ENCODE measurements at regions not wholly inside any gene's neighbourhood (a gene's known extent, or its start where the extent isn't known, plus 50 kb on each side); places are given as distances from the start of the nearest gene placed in this dataset.

- H2AFZ ChIP-seq (ENCODE audit: control insufficient read depth, low read depth, low read length): no peak overlapping the region
- ChIA-PET RAD21 (ENCODE audit: unreplicated experiment) (no interaction called here), POLR2A (no interaction called here), CTCF (no interaction called here), SMC1A (ENCODE audit: uncharacterized antibody, unreplicated experiment) (interaction anchor here (1.4 kb wide), 1 partner anchor 9 kb away, joined by 4 read pairs; no protein-coding TSS in a partner anchor)
- H3K27ac ChIP-seq (ENCODE audit: control insufficient read depth, insufficient read depth): no peak overlapping the region
- no peaks in the 10 kb centered on the region for H3K9me3 ChIP-seq (replicated peaks; ENCODE audit: control insufficient read depth, insufficient read depth, low read length)
- TF ChIP-seq PAX8 (IDR thresholded peaks at IDR 0.05): no peak
- no peak for TF ChIP-seq CREM (IDR thresholded peaks at IDR 0.05; ENCODE audit: low read depth)
- TF ChIP-seq TCF3 (IDR thresholded peaks at IDR 0.05; ENCODE audit: borderline replicate concordance, insufficient read depth, low read depth, low read length): no peak
- no peak for TF ChIP-seq GABPA (IDR thresholded peaks at IDR 0.05; ENCODE audit: low read depth)
- no peak for TF ChIP-seq MYB (IDR thresholded peaks at IDR 0.05; ENCODE audit: borderline replicate concordance, low read depth, low read length)
- no peak for TF ChIP-seq EGR1 (IDR thresholded peaks at IDR 0.05; ENCODE audit: borderline replicate concordance in 1 of 2, low read depth in 2 of 2, low read length in 2 of 2)
- no peak for TF ChIP-seq ASH2L (IDR thresholded peaks at IDR 0.05; ENCODE audit: borderline replicate concordance, low read depth)
- TF ChIP-seq CTCF (IDR thresholded peaks at IDR 0.05 in 2 of 3, conservative IDR thresholded peaks at IDR 0.05 in 1 of 3; ENCODE audit: control insufficient read depth in 2 of 3, extremely low read depth in 1 of 3, insufficient read depth in 1 of 3, low read depth in 3 of 3, low read length in 3 of 3): no peak
- TF ChIP-seq RAD51 (IDR thresholded peaks at IDR 0.05): no peak
- no peak for TF ChIP-seq JUND (IDR thresholded peaks at IDR 0.05; ENCODE audit: low read depth, low read length)
- no peak for TF ChIP-seq KAT2A (conservative IDR thresholded peaks at IDR 0.05; ENCODE audit: control insufficient read depth, low read depth, low read length)
- no peak for TF ChIP-seq CHD4 (IDR thresholded peaks at IDR 0.05)
- no peak overlapping the region for H3K4me2 ChIP-seq (ENCODE audit: control insufficient read depth, insufficient read depth)
- DNase-seq (ENCODE audit: low read depth, low spot score) (no peak), FAIRE-seq (no peak), ATAC-seq (no peak)
- no peaks in the 10 kb centered on the region for H3K4me1 ChIP-seq (ENCODE audit: control insufficient read depth, insufficient read depth, low read length)
- WGBS (ENCODE audit: insufficient coverage, insufficient replicate concordance, low lambda C conversion rate, missing lambda C conversion rate): 44% methylated on average over 4 of the region's 4 CpGs
- BruUV-seq (replicated peaks): no TSS peak
- H3K9ac ChIP-seq (ENCODE audit: control insufficient read depth, insufficient read depth, low read length): no peak overlapping the region
- in situ Hi-C loops (cut with MboI) (no loop called here), intact Hi-C loops (cut with micrococcal nuclease; ENCODE audit: unreplicated experiment) (no loop called here)
- no peaks in the 10 kb centered on the region for H3K36me3 ChIP-seq (ENCODE audit: control insufficient read depth in 2 of 2, insufficient read depth in 2 of 2, low read length in 1 of 2)
- no peaks in the 10 kb centered on the region for H3K27me3 ChIP-seq (replicated peaks in 1 of 2; ENCODE audit: control insufficient read depth in 2 of 2, insufficient read depth in 2 of 2, low read length in 1 of 2)
- H3K79me2 ChIP-seq (ENCODE audit: control insufficient read depth, insufficient read depth, low read length): no peaks in the 10 kb centered on the region
- no peak overlapping the region for H3K4me3 ChIP-seq
- no peaks in the 10 kb centered on the region for H4K20me1 ChIP-seq (ENCODE audit: control insufficient read depth, insufficient read depth)
These were observed 117.4 kb upstream of the PLPPR5 start for GRCh38 chr1:99122039-99122438.

Data from GM12878 (cell line).